NCI-H748 treated with DMSO at 0.1 percent for 48 hours (cell line): ENCODE measurements at regions not wholly inside any gene's neighbourhood (a gene's known extent, or its start where the extent isn't known, plus 50 kb on each side); places are given as distances from the start of the nearest gene placed in this dataset.
"Not testable (repeated sequence)": the region's sequence is repeated elsewhere in the genome, so short reads cannot be mapped to it uniquely, and the experiment has no call there.

Experiments used
- DNase-seq: peaks from one replicate; lab custom pipeline; 2025; lab: John Stamatoyannopoulos, UW

- no peak for DNase-seq
These were observed 51.6 kb upstream of the BLTP1 start for GRCh38 chr4:122100508-122100907.

- DNase-seq = no peak
These were observed 52.2 kb upstream of the BLTP1 start for GRCh38 chr4:122099896-122100295.

GRCh38 chr4:122091836-122092405 lies 60.2 kb upstream of the BLTP1 start:
- DNase-seq = no peak

- no peak for DNase-seq
These were observed 60.7 kb upstream of the BLTP1 start for GRCh38 chr4:122091397-122091796.

DNA sequence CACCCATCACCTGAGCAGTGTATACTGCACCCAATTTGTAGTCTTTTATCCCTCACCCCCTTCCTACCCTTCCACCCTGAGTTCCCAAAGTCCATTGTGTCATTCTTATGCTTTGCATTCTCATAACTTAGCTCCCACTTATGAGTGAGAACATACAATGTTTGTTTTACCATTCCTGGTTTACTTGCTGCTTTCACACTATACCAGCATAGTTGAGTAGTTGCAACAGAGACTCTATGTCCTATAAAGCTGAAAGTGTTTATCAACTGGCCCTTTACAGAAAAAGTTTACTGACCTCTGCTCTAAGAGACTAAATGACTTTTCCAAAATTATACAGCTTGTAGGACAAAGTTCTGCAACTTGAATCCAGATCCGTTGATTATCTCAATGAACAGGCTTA lies 61.1 kb upstream of the BLTP1 start:
- DNase-seq = no peak

DNA sequence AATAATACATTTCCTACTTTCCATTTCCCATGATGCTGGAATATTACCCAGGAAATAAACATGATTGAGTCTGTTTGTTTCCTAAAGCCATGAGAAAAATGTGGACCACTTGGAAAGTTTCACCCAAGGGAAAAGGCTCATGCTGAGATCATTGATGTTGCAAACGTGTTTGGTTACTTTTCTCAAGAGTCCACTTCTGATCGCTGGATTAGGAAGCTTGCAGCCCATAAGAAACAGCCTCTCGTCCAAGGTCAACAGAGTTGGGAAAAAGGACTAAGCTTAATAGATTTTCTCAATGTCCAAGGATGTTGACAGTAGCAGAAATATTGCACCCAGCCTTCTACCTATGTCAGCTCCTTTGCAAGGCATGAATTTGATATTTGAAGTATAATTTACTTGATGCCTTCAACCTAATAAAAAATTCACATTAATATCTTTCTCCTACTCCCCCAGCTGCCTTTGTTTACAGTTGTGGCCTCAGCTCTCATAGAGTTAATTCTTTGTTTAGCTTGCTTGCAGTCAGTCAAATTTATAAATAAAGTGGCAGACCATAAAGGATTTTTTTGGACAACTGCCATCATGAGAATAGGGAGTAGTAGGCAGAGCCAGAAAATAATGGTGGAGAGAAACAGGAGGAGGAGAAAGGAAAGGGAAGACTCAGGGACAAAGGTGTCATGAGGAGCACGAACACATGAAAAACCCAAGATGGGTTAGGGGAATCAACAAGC lies 65.6 kb upstream of the BLTP1 start:
- DNase-seq = no peak

DNA sequence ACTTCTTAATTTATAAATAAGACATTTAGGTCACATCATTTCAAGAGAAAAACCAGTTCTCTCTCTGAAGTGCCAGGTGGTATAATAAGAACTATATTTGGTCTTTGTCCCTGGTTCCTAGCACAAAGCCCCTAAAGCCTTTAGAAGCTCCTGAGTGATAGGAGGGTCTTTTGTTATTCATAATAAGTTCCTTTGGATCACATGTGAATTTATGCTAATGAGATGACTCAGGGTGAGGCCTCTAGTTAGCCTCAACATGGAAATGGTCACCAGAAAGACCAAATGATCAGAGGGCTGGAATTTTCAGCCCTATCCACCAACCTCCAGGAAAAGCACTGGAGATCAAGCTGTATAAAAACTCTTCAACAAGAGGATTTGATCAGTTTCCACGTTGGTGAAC lies 68.1 kb upstream of the BLTP1 start:
- DNase-seq = no peak

DNA sequence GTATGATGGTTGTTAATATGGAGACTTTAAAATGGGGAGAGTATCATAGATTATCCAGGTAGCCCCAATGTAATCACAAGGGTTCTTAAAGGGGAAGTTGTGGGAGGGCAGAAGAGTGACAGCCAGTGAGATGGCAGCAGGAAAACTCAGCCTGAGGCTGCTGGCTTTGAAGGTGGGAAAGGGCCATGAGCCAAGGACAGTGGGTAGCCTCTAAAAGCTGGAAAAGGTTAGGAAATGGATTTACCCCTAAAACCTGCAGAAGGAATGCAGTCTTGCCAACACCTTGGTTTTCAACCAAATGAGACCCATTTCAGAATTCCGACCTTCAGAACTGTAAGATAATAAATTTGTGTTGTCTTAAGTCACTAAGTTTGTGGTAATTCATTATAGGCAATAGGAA lies 68.8 kb upstream of the BLTP1 start:
- DNase-seq = no peak

DNA sequence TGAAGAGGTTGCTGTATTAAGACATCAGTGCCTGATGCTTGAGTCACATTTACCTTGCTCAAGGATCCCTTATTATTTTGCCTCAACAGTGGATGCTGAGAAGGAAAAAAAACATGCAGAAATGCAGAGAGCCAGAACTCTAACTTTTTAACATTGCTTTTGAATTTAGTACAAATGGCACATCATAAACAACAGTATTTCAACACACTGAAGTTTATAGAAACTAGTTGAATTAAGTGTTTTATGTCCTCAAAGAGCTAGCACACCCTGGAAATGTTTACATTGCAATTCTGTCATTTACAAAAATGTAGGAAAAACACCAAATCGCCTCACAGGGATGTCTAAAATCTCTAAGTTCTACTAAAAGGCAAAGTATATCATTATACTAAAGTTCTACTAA lies 69.5 kb upstream of the BLTP1 start:
- DNase-seq = no peak

GRCh38 chr4:122077653-122078052 lies 74.5 kb upstream of the BLTP1 start:
- DNase-seq = not testable (repeated sequence)

- not testable (repeated sequence) for DNase-seq
These were observed 75.3 kb upstream of the BLTP1 start for GRCh38 chr4:122076835-122077234.

GRCh38 chr4:122073615-122074014 lies 78.5 kb upstream of the BLTP1 start:
- no peak for DNase-seq

DNA sequence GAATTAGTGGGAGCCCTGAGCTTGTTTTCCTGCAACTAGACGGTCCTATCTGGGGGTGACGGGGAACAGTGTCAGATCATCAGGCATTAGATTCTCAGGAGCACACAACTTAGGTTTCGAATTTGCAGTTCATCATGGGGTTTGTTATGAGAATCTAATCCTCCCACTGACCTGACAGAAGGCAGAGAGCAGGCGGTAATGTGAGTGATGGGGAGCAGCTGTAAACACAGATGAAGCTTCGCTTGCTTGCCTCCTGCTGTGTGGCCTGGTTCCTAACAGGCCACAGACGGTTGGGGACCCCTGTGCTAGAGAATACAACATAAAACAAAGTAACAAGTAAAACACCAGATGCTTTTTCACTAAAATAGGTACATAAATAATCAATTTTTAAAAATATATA lies 86.2 kb upstream of the BLTP1 start:
- no peak for DNase-seq

GRCh38 chr4:122065149-122065548 lies 87.0 kb upstream of the BLTP1 start:
- DNase-seq = no peak

DNA sequence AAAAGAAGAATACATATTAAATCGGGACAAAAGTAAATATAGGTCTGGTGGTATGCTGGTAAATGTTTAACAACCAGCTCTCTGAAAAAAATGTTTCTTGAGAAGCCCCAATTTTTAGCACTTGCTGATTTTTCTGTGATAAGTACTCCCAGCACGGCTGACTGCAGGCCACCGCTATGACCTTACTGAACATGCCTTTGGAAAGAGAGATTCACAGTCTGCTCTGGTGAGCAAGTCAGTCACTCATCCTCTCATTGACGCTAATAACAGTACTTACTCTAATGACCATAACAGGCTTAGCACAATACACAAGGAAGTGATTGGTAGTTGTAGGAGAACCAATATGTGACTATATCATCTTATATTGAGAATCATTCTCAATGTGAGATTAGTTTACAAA lies 98.9 kb upstream of the BLTP1 start:
- no peak for DNase-seq

DNA sequence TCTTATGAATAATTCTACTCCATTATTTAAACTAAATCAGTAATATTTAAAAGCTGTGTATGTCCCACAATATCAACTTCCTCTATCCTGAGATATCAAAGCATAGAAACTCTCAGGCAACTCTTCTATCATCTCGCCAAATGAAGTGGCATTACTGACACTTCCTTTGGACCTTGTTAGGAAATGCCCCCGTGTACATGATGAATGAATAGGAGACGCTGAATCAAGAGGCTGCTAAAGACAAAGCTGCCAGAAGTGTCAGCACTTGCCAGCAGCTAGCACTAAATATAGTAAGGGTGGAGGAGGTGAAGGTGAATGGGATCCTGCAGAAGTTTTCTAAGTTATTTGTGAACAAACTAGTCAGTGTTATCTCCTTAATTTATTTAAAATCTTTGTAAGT lies 99.5 kb upstream of the BLTP1 start:
- no peak for DNase-seq

DNA sequence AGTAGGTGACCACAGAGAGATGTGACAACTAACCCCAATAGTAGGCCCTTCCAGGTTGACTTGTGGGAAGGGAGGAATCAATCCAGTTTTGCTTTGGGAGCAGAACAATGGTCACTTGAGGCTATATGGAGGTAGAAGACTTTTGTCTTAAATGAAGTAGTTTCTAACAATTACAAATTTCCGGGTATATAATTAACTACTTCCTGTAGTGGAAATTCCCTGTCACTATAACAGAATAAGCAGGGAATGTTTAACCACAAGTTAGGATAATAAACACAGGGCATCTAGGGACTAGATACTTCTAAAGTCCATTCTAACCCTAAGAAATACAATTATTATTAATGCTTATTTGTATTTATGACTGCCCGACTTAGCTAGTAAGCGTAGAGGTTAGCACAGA lies 99.0 kb upstream of the TRPC3 start:
- DNase-seq = no peak

DNA sequence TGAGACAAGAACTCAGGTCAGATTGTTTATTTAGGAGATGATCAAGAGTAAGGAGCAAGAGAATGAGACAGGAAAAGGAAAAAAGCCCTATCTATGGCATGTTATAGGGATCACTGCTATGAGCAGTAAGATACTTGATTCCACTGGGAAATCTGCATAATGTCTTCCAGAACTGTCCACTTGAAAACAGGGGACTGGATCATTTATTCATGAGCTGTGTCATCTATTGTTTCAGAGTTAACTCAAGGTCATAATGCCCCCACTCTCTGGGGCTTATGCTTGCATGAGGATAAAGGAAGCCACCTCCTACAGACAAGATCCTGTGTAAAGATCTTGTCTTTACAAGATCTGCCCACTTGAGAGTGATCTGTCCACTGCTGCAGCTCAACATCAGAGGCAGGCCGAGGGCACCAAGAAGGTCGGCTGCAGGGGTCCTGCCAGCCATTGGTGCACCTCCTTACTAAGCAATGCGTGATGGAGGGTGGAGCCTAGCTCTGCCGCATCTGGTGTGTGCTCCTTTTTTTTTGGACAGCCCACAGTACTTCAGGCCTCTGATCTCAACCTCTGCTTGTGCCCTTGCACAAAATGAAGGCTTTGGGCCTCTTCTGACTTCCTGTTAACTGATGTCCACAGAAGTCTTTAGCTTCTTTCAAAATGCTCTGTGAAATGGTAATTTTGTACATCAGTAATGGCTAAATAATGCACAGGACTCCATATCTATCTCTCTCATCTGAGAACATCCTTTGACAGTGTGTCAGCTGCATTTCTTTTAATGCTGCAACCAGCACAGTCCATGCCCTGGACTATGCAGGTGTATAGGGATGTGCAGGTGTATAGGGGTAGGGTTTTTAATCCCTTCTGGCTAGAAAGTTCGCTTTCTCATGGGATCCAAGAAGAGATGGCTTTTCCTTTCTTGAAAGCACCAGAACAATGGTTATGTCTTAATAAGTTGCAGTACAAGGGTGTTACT lies 95.9 kb upstream of the TRPC3 start:
- no peak for DNase-seq

GRCh38 chr4:122046255-122046654 lies 94.4 kb upstream of the TRPC3 start:
- no peak for DNase-seq

GRCh38 chr4:122045533-122045932 lies 93.7 kb upstream of the TRPC3 start:
- DNase-seq = peak; percentile 67

GRCh38 chr4:122044501-122044900 lies 92.6 kb upstream of the TRPC3 start:
- DNase-seq = no peak

DNA sequence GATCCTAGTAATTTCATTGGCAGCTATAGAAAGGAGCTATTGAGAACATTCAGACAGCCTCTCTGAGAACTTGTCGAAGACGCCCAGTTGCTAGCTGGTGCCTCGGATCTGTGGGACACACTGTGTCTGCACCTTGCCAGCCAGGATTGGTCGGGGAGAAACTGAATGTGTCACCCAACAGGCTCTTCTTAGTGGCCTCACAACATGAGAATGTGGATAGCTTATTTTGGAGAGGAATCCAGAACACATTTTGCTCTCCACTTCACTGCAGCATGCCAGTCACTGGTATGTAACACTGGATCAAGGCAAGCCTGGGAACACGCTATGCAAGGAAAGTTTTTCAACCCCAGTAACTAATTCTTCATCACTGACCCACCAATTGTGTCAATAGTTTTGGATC lies 89.5 kb upstream of the TRPC3 start:
- no peak for DNase-seq

DNA sequence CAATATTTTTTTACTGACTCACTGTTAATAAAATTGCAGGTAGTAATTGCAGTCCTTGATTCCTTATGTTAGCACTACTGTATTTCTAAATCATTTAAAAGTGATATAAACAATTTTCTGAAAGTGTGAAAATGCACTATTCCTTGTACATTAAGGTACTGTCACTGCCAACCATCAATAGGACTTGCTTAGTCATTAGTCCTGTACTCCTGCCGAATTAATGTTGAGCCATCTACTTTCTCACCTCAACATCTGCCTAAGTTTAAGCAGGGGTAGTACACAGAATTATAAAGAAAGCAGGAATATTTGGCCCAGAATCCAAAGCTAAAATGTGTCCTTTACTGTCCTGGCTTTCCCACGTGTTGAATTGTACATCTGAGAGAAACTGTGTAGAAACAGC lies 87.0 kb upstream of the TRPC3 start:
- no peak for DNase-seq
